Prostate gland (tissue), 2 donors: ENCODE measurements at regions not wholly inside any gene's neighbourhood (a gene's known extent, or its start where the extent isn't known, plus 50 kb on each side); places are given as distances from the start of the nearest gene placed in this dataset.

ENCODE experiments used
- POLR2A ChIP-seq: fragments of 450-650 bp; IDR thresholded peaks from one replicate; pipeline ENCODE4 v1.6.1; 2016; ENCODE audit warnings: antibody characterized with exemption, mild to moderate bottlenecking
- POLR2AphosphoS5 ChIP-seq: sonication (generic); formaldehyde crosslinking; IDR thresholded peaks from one replicate; pipeline ENCODE4 v1.6.1; 2017; ENCODE audit warnings: antibody characterized with exemption
- TF ChIP-seq, protein P1 (sequence below), 4 experiments: fragments of 200-600 bp in 2 of 4; fragments of 450-650 bp in 2 of 4; sonication (generic) in 2 of 4; IDR thresholded peaks; 1 replicate in 3 of 4; 2 replicates in 1 of 4; pipeline ENCODE4 v1.5.1; 2016 to 2019; ENCODE audit warnings: antibody characterized with exemption in 4 of 4, mild to moderate bottlenecking in 2 of 4, moderate library complexity in 2 of 4

DNA sequence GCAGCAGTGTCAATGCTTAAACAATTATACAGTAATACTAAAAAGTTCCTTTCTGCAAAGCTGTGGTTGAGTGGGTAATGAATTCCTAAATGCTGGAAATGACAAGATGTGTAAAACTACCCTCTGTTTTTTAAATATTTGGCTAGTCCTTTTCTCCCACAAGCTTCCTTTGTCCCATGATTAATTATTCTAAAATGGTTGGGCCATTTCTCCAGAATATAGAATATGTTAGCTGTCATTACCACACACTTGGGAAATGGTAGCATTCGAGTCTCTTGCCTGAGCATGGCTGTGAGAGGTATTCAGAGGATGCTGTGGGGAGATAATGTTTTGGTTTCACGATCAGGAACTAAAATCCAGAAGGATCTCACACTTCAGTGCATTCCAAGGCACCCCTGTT is 1185.8 kb downstream of the UQCRFS1 start:
- TF ChIP-seq, protein P1, sequence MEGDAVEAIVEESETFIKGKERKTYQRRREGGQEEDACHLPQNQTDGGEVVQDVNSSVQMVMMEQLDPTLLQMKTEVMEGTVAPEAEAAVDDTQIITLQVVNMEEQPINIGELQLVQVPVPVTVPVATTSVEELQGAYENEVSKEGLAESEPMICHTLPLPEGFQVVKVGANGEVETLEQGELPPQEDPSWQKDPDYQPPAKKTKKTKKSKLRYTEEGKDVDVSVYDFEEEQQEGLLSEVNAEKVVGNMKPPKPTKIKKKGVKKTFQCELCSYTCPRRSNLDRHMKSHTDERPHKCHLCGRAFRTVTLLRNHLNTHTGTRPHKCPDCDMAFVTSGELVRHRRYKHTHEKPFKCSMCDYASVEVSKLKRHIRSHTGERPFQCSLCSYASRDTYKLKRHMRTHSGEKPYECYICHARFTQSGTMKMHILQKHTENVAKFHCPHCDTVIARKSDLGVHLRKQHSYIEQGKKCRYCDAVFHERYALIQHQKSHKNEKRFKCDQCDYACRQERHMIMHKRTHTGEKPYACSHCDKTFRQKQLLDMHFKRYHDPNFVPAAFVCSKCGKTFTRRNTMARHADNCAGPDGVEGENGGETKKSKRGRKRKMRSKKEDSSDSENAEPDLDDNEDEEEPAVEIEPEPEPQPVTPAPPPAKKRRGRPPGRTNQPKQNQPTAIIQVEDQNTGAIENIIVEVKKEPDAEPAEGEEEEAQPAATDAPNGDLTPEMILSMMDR (IDR thresholded peaks at IDR 0.05) = no peak
- TF ChIP-seq POLR2A (no peak), POLR2AphosphoS5 (no peak)
